BJ (cell line): ENCODE measurements at regions not wholly inside any gene's neighbourhood (a gene's known extent, or its start where the extent isn't known, plus 50 kb on each side); places are given as distances from the start of the nearest gene placed in this dataset.

Experiments used
- CTCF ChIA-PET: fragments of 350-600 bp; formaldehyde crosslinking; extraction: SDS; loops from one replicate; lab custom pipeline; 2021; ENCODE audit warnings: antibody characterized with exemption, inconsistent platforms; lab: Yijun Ruan, JAX
- POLR2A ChIA-PET: fragments of 300-600 bp; sonication (Branson Sonifier 250); formaldehyde crosslinking; extraction: SDS; loops from one replicate; lab custom pipeline; 2021; ENCODE audit warnings: antibody characterized with exemption; lab: Charles Lee
- DNase-seq: peaks from one replicate; pipeline ENCODE4 v3.0.0-alpha.2; 2011; ENCODE audit warnings: low read depth
- H3K27me3 ChIP-seq: 2 replicates; pipeline ENCODE4 v1.6.0; 2011; ENCODE audit warnings: low read length; ENCODE audit not compliant: control insufficient read depth, insufficient read depth
- H3K36me3 ChIP-seq: 2 replicates; pipeline ENCODE4 v1.5.1; 2011; ENCODE audit warnings: low read length; ENCODE audit not compliant: control insufficient read depth, insufficient read depth
- H3K4me3 ChIP-seq: 2 replicates; pipeline ENCODE4 v1.5.1; 2011; ENCODE audit warnings: low read depth, mild to moderate bottlenecking, control low read depth, low read length
- CTCF ChIP-seq: IDR thresholded peaks from 2 replicates; pipeline ENCODE4 v1.5.1; 2011; ENCODE audit warnings: low read depth, mild to moderate bottlenecking, control low read depth, inconsistent platforms, low read length, moderate library complexity; ENCODE audit not compliant: insufficient read depth

- Histone ChIP-seq H3K4me3 (no peak overlapping the region), H3K27me3 (no peaks in the 10 kb centered on the region), H3K36me3 (no peaks in the 10 kb centered on the region)
- no peak for DNase-seq
- ChIA-PET POLR2A (no interaction called here), CTCF (no interaction called here)
- no peak for TF ChIP-seq CTCF
Measured at GRCh38 chr16:25413133-25413532, 155.5 kb upstream of the ZKSCAN2 start.

DNA sequence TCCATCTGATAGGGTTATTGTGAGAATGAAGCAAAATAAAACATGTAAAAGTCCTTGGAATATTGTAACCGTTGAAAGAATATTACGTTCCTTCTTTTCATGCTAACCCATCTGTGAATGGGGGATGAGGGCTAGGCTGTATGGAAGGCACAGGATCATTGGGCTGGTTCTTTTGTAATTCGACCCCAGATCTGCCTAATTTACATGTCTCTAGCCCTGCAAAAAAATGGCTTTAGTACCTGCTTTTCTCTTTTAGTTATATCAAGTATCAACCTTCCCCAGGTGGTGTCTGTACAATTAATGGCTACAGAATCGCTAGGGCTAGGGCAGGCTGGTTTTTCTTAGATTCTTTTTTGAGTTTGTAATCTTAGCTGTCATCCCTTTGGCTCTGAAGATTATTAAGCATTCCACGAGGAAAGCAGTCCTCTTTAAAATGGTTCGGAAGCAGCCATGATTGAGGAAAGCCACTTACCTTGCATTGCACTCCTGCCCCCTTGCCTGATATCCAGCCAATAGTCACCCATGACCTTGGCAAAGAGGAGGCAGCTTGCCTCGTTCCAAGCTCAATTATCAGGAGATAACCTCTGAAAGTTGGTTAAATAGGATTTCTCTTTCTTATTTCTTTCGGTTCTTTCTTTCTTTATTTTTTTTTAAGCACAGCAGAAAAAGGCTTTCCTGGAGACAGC is 153.9 kb upstream of the ZKSCAN2 start:
- CTCF ChIA-PET: no interaction called here
- TF ChIP-seq CTCF: no peak
- H3K4me3 ChIP-seq: no peak overlapping the region
- POLR2A ChIA-PET: no interaction called here
- no peaks in the 10 kb centered on the region for H3K36me3 ChIP-seq
- no peak for DNase-seq
- H3K27me3 ChIP-seq: no peaks in the 10 kb centered on the region

- TF ChIP-seq CTCF: no peak
- Histone ChIP-seq H3K27me3 (no peaks in the 10 kb centered on the region), H3K4me3 (no peak overlapping the region), H3K36me3 (no peaks in the 10 kb centered on the region)
- DNase-seq: no peak
- ChIA-PET CTCF (no interaction called here), POLR2A (no interaction called here)
Measured at GRCh38 chr16:25403852-25404251, 146.2 kb upstream of the ZKSCAN2 start.

- no peak for TF ChIP-seq CTCF
- Histone ChIP-seq H3K4me3 (no peak overlapping the region), H3K36me3 (no peaks in the 10 kb centered on the region), H3K27me3 (no peaks in the 10 kb centered on the region)
- ChIA-PET POLR2A (no interaction called here), CTCF (no interaction called here)
- no peak for DNase-seq
Measured at GRCh38 chr16:25395528-25395927, 137.9 kb upstream of the ZKSCAN2 start.

DNA sequence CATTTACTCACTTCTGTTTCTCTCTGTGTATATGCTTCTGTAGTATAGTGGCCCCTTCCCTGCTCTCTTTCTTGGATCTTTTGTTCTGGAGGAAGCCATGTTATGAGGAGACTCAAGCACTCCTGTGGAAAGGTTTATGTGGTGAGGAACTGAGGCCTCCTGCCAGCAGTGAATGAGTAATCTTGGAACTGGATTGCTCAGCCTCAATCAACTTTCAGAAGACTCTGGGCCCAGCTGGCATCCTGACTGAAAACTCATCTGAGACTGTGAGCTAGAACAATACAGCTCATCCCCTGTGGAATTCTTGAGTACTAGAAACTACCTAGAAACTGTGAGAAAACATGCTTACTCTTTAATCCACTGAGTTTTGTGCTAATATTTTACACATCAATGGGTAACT is 133.1 kb upstream of the ZKSCAN2 start:
- Histone ChIP-seq H3K36me3 (no peaks in the 10 kb centered on the region), H3K27me3 (no peaks in the 10 kb centered on the region), H3K4me3 (no peak overlapping the region)
- DNase-seq: no peak
- no peak for TF ChIP-seq CTCF
- POLR2A ChIA-PET: no interaction called here
- CTCF ChIA-PET: no interaction called here
